MM.1S (cell line): ENCODE measurements at regions not wholly inside any gene's neighbourhood (a gene's known extent, or its start where the extent isn't known, plus 50 kb on each side); places are given as distances from the start of the nearest gene placed in this dataset.

Experiments
- DNase-seq: peaks from one replicate; pipeline ENCODE4 v3.0.0-alpha.2; 2015
- H2AFZ ChIP-seq: fragments of 300-600 bp; sonication (generic); 2 replicates; pipeline ENCODE4 v1.6.0; 2016; ENCODE audit warnings: antibody characterized with exemption, low read length
- H3F3A ChIP-seq: fragments of 300-600 bp; sonication (generic); 2 replicates; pipeline ENCODE4 v1.6.1; 2016; ENCODE audit warnings: mild to moderate bottlenecking, antibody characterized with exemption, low read length, moderate library complexity, mixed read lengths; ENCODE audit not compliant: insufficient read depth
- H3K27ac ChIP-seq: fragments of 300-600 bp; sonication (generic); 2 replicates; pipeline ENCODE4 v1.5.1; 2016; ENCODE audit warnings: mild to moderate bottlenecking, low read length
- H3K27me3 ChIP-seq: fragments of 300-600 bp; sonication (generic); replicated peaks from 2 replicates; pipeline ENCODE4 v1.6.0; 2016; ENCODE audit warnings: low read length; ENCODE audit not compliant: insufficient read depth
- H3K36me3 ChIP-seq: fragments of 300-600 bp; sonication (generic); replicated peaks from 2 replicates; pipeline ENCODE4 v1.6.1; 2016; ENCODE audit warnings: mild to moderate bottlenecking, low read length, mixed read lengths; ENCODE audit not compliant: insufficient read depth
- H3K4me1 ChIP-seq: fragments of 300-600 bp; sonication (generic); 2 replicates; pipeline ENCODE4 v1.6.1; 2016; ENCODE audit warnings: low read length, mixed read lengths
- H3K4me2 ChIP-seq: fragments of 300-600 bp; sonication (generic); 2 replicates; pipeline ENCODE4 v1.6.0; 2016; ENCODE audit warnings: low read depth, low read length
- H3K4me3 ChIP-seq: fragments of 300-600 bp; sonication (generic); 2 replicates; pipeline ENCODE4 v1.5.1; 2016; ENCODE audit warnings: low read length, mixed read lengths
- H3K79me2 ChIP-seq: fragments of 300-600 bp; sonication (generic); 2 replicates; pipeline ENCODE4 v1.6.1; 2016; ENCODE audit warnings: mixed run types, low read length, mixed read lengths
- H3K9ac ChIP-seq: fragments of 300-600 bp; sonication (generic); 2 replicates; pipeline ENCODE4 v1.6.1; 2016; ENCODE audit warnings: low read length, mixed read lengths
- H3K9me2 ChIP-seq: fragments of 300-600 bp; sonication (generic); replicated peaks from 2 replicates; pipeline ENCODE4 v1.6.1; 2016; ENCODE audit warnings: mild to moderate bottlenecking, low read length, mixed read lengths; ENCODE audit not compliant: insufficient read depth
- H3K9me3 ChIP-seq: fragments of 300-600 bp; sonication (generic); replicated peaks from 2 replicates; pipeline ENCODE4 v1.6.1; 2016; ENCODE audit warnings: mild to moderate bottlenecking, low read length, mixed read lengths; ENCODE audit not compliant: insufficient read depth
- H4K20me1 ChIP-seq: fragments of 300-600 bp; sonication (generic); 2 replicates; pipeline ENCODE4 v1.6.1; 2016; ENCODE audit warnings: mild to moderate bottlenecking, low read length, moderate library complexity, mixed read lengths; ENCODE audit not compliant: insufficient read depth
- EZH2 ChIP-seq: fragments of 300-600 bp; sonication (generic); optimal IDR thresholded peaks from 2 replicates; pipeline ENCODE3; 2017; ENCODE audit warnings: low read depth, mild to moderate bottlenecking, antibody characterized with exemption, low read length, mixed read lengths
- EZH2phosphoT487 ChIP-seq: fragments of 300-600 bp; sonication (generic); IDR thresholded peaks from 2 replicates; pipeline ENCODE4 v1.6.1; 2018; ENCODE audit warnings: antibody characterized with exemption, low read length
- TF ChIP-seq, protein P1 (sequence below): fragments of 300-600 bp; sonication (generic); IDR thresholded peaks from 2 replicates; pipeline ENCODE4 v1.5.1; 2016; ENCODE audit warnings: antibody characterized with exemption, low read length, mixed read lengths

DNA sequence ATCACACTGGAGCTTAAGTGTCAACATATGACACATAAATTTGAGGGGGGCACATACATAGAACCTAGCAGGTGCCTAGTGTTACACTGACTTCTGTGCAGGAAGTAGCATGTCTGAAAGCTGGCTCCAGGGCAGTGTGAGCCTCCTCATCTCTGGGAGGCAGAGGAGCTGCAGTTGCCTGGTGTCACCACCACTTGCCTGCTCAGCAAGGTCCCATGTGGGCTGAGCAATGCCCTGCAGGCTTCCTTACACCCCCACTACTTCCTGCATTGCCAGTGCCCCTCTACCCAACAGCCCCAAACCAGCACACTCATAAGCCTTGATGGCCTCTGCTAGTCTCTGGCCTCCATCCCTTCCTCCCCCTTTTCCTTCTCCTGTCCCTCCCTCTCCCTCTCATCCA, 165.8 kb downstream of the BUD13 start:
- Histone ChIP-seq H3K4me1 (no peaks in the 10 kb centered on the region), H2AFZ (no peak overlapping the region)
- no peak for DNase-seq

DNA sequence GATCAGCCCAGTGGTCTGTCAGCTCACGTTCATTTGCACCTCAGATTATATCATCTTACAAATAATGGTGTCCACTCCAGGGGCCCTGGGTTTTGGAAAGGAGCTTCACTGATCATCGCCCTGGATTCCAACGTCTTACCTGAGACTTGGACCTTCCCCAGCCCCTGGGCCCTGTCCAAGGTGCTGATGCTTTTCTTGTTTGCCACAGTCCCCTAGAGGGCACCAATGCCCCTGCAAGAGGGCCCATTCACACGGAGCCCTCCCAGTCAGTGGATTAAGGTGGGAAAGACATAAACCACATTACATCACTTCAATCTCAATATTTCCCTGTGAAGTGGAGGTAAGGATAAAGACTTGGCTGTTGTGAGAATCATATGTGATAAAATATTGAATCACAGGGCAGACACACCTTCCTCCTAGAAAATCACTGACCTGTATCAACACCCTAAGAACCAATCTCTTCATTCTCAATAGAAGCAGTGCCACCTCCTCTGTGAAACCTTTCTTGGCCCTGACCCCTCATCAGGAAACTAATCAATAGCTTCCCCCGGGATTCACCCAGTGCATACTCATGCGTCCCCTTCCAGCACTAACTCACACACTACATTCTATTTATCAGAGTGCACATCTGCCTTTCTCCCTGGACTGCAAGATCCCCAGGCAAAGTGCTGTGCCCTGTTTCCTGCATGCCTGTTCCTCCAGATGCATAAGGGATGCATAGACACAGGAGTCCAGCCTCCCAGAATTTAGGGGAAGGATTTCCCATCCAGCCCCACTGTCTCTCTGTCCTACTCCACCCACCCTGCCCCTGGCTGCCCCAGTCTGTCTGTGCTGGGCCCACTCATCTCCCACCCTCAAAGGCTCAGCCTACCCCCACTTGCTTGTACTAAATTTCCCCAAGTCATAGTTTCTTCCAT, 167.0 kb downstream of the BUD13 start:
- Histone ChIP-seq H3K27me3 (no peaks in the 10 kb centered on the region), H3K79me2 (no peaks in the 10 kb centered on the region), H4K20me1 (no peaks in the 10 kb centered on the region), H3K4me2 (no peak overlapping the region), H3K9ac (no peak overlapping the region), H3K9me3 (no peaks in the 10 kb centered on the region), H3K36me3 (no peaks in the 10 kb centered on the region), H3K27ac (no peak overlapping the region), H3K9me2 (no peaks in the 10 kb centered on the region), H3F3A (no peaks in the 10 kb centered on the region), H2AFZ (no peak overlapping the region), H3K4me1 (no peaks in the 10 kb centered on the region), H3K4me3 (no peak overlapping the region)
- peak; percentile 55 for DNase-seq
- TF ChIP-seq, protein P1, sequence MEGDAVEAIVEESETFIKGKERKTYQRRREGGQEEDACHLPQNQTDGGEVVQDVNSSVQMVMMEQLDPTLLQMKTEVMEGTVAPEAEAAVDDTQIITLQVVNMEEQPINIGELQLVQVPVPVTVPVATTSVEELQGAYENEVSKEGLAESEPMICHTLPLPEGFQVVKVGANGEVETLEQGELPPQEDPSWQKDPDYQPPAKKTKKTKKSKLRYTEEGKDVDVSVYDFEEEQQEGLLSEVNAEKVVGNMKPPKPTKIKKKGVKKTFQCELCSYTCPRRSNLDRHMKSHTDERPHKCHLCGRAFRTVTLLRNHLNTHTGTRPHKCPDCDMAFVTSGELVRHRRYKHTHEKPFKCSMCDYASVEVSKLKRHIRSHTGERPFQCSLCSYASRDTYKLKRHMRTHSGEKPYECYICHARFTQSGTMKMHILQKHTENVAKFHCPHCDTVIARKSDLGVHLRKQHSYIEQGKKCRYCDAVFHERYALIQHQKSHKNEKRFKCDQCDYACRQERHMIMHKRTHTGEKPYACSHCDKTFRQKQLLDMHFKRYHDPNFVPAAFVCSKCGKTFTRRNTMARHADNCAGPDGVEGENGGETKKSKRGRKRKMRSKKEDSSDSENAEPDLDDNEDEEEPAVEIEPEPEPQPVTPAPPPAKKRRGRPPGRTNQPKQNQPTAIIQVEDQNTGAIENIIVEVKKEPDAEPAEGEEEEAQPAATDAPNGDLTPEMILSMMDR = peak; percentile 58
- TF ChIP-seq EZH2 = no peak

More for the DNA sequence above, 165.8 kb downstream of the BUD13 start:
- Histone ChIP-seq H3K27me3 (no peaks in the 10 kb centered on the region), H3K36me3 (no peaks in the 10 kb centered on the region), H3K9me3 (no peaks in the 10 kb centered on the region), H3K4me2 (no peak overlapping the region), H3F3A (no peaks in the 10 kb centered on the region), H3K9me2 (no peaks in the 10 kb centered on the region), H4K20me1 (no peaks in the 10 kb centered on the region), H3K4me3 (no peak overlapping the region), H3K79me2 (no peaks in the 10 kb centered on the region), H3K27ac (no peak overlapping the region), H3K9ac (no peak overlapping the region)
- TF ChIP-seq EZH2 (no peak), EZH2phosphoT487 (no peak)
- TF ChIP-seq, protein P1 = no peak

GRCh38 chr11:116603728-116604323, 169.0 kb downstream of the BUD13 start:
- Histone ChIP-seq H3F3A (no peaks in the 10 kb centered on the region), H3K27ac (no peak overlapping the region), H3K9me3 (no peaks in the 10 kb centered on the region), H3K9ac (no peak overlapping the region), H3K27me3 (no peaks in the 10 kb centered on the region), H3K9me2 (no peaks in the 10 kb centered on the region), H4K20me1 (no peaks in the 10 kb centered on the region), H3K36me3 (no peaks in the 10 kb centered on the region), H2AFZ (no peak overlapping the region), H3K4me3 (no peak overlapping the region), H3K79me2 (no peaks in the 10 kb centered on the region), H3K4me2 (no peak overlapping the region), H3K4me1 (no peaks in the 10 kb centered on the region)
- TF ChIP-seq, protein P1 = no peak
- TF ChIP-seq EZH2 = no peak
- TF ChIP-seq EZH2phosphoT487 = no peak
- no peak for DNase-seq
